WTC11 (cell line): ENCODE measurements at regions not wholly inside any gene's neighbourhood (a gene's known extent, or its start where the extent isn't known, plus 50 kb on each side); places are given as distances from the start of the nearest gene placed in this dataset.

ENCODE experiments used
- ATAC-seq: fragments of 200-7000 bp; cut with Tn5 transposase; 2 replicates; pipeline ENCODE4 v1.10.0; 2021; ENCODE audit warnings: mild to moderate bottlenecking, moderate library complexity
- CTCF ChIA-PET: fragments of 300-600 bp; sonication (Branson Sonifier 250); formaldehyde crosslinking; loops from one replicate; lab custom pipeline; 2021; ENCODE audit warnings: antibody characterized with exemption; lab: Charles Lee
- POLR2A ChIA-PET: fragments of 350-600 bp; sonication (Branson Sonifier 250); formaldehyde crosslinking; loops from one replicate; lab custom pipeline; 2021; ENCODE audit warnings: antibody characterized with exemption; lab: Charles Lee
- DNase-seq: peaks from one replicate; pipeline ENCODE4 v3.0.0; 2021; ENCODE audit warnings: low spot score
- H3K27ac Mint-ChIP-seq: 2 replicates; pipeline ENCODE4 v1.8.0; 2021; ENCODE audit warnings: mixed read lengths
- H3K27me3 Mint-ChIP-seq: 2 replicates; pipeline ENCODE4 v1.8.0; 2021; ENCODE audit warnings: low read depth, mild to moderate bottlenecking, moderate library complexity, mixed read lengths
- H3K36me3 Mint-ChIP-seq: 2 replicates; pipeline ENCODE4 v1.8.0; 2021; ENCODE audit warnings: mixed read lengths
- H3K4me1 Mint-ChIP-seq: 2 replicates; pipeline ENCODE4 v1.8.0; 2022; ENCODE audit warnings: mixed read lengths
- H3K4me3 Mint-ChIP-seq: 2 replicates; pipeline ENCODE4 v1.8.0; 2021; ENCODE audit warnings: mild to moderate bottlenecking, moderate library complexity, mixed read lengths
- H3K9me3 Mint-ChIP-seq: 2 replicates; pipeline ENCODE4 v1.8.0; 2021; ENCODE audit warnings: mixed read lengths
- FOXP1 ChIP-seq: sonication (generic); formaldehyde crosslinking; IDR thresholded peaks from 2 replicates; pipeline ENCODE4 v1.8.0; 2022; ENCODE audit warnings: missing genetic modification reagents, mild to moderate bottlenecking, moderate library complexity, borderline replicate concordance
- JUN ChIP-seq: sonication (generic); formaldehyde crosslinking; IDR thresholded peaks from 2 replicates; pipeline ENCODE4 v1.8.0; 2023; ENCODE audit warnings: mild to moderate bottlenecking, missing genetic modification reagents
- KAT7 ChIP-seq: sonication (generic); formaldehyde crosslinking; IDR thresholded peaks from 2 replicates; pipeline ENCODE4 v1.8.1; 2023; ENCODE audit warnings: missing genetic modification reagents, mild to moderate bottlenecking, borderline replicate concordance
- RELA ChIP-seq: sonication (generic); formaldehyde crosslinking; IDR thresholded peaks from 2 replicates; pipeline ENCODE4 v1.8.1; 2022; ENCODE audit warnings: missing genetic modification reagents, mild to moderate bottlenecking, borderline replicate concordance
- ZNF138 ChIP-seq: sonication (generic); formaldehyde crosslinking; conservative IDR thresholded peaks from 2 replicates; pipeline ENCODE4 v1.8.1; 2022; ENCODE audit warnings: mild to moderate bottlenecking, moderate library complexity, missing genetic modification reagents
- ZNF232 ChIP-seq: sonication (generic); formaldehyde crosslinking; IDR thresholded peaks from 2 replicates; pipeline ENCODE4 v1.8.0; 2022; ENCODE audit warnings: mild to moderate bottlenecking, missing genetic modification reagents
- ZNF671 ChIP-seq: fragments of 250-450 bp; sonication (Bioruptor Pico); IDR thresholded peaks from 2 replicates; pipeline ENCODE4 v1.8.0; 2021; ENCODE audit warnings: mild to moderate bottlenecking
- TF ChIP-seq, protein P1 (sequence below): sonication (generic); formaldehyde crosslinking; IDR thresholded peaks from 2 replicates; pipeline ENCODE4 v1.8.1; 2023; ENCODE audit warnings: mild to moderate bottlenecking, missing genetic modification reagents, borderline replicate concordance
- TF ChIP-seq, protein P2 (sequence below): sonication (generic); formaldehyde crosslinking; IDR thresholded peaks from 2 replicates; pipeline ENCODE4 v1.8.1; 2022; ENCODE audit warnings: mild to moderate bottlenecking, missing genetic modification reagents, moderate library complexity, borderline replicate concordance
- TF ChIP-seq, protein P3 (sequence below): fragments of 250-450 bp; sonication (Bioruptor Pico); conservative IDR thresholded peaks from 2 replicates; pipeline ENCODE4 v1.9.0; 2021; ENCODE audit warnings: mild to moderate bottlenecking
- TF ChIP-seq, protein P4 (sequence below): fragments of 250-450 bp; sonication (Bioruptor Pico); IDR thresholded peaks from 2 replicates; pipeline ENCODE4 v2.1.2; 2022; ENCODE audit warnings: mild to moderate bottlenecking, moderate library complexity

DNA sequence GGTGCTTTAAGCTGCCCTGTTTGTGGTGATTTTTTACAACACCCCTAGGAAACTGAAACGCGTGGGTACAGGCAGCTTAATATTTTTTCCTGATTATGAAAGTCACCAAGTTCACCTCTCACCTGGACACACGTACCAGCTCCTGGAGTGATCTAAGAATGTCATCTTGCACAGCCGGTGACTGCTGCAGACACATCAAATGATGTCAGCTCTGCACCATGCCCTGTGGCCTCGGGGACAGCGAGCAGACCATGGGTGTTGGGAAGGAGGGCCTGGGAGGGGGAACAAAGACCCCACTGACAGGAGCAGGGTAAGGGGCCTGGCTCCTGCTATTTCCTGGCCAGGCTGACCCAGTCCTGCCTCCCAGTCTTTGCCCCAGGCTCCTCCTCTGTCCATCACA, 272.7 kb downstream of the PARN start (continued):
- TF ChIP-seq KAT7 (CRISPR knock-in tag) (no peak), ZNF671 (CRISPR knock-in tag) (no peak), FOXP1 (no peak), JUN (CRISPR knock-in tag) (no peak), RELA (CRISPR knock-in tag) (no peak)
- TF ChIP-seq, protein P1, sequence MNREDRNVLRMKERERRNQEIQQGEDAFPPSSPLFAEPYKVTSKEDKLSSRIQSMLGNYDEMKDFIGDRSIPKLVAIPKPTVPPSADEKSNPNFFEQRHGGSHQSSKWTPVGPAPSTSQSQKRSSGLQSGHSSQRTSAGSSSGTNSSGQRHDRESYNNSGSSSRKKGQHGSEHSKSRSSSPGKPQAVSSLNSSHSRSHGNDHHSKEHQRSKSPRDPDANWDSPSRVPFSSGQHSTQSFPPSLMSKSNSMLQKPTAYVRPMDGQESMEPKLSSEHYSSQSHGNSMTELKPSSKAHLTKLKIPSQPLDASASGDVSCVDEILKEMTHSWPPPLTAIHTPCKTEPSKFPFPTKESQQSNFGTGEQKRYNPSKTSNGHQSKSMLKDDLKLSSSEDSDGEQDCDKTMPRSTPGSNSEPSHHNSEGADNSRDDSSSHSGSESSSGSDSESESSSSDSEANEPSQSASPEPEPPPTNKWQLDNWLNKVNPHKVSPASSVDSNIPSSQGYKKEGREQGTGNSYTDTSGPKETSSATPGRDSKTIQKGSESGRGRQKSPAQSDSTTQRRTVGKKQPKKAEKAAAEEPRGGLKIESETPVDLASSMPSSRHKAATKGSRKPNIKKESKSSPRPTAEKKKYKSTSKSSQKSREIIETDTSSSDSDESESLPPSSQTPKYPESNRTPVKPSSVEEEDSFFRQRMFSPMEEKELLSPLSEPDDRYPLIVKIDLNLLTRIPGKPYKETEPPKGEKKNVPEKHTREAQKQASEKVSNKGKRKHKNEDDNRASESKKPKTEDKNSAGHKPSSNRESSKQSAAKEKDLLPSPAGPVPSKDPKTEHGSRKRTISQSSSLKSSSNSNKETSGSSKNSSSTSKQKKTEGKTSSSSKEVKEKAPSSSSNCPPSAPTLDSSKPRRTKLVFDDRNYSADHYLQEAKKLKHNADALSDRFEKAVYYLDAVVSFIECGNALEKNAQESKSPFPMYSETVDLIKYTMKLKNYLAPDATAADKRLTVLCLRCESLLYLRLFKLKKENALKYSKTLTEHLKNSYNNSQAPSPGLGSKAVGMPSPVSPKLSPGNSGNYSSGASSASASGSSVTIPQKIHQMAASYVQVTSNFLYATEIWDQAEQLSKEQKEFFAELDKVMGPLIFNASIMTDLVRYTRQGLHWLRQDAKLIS (CRISPR knock-in tag): no peak
- TF ChIP-seq, protein P2, sequence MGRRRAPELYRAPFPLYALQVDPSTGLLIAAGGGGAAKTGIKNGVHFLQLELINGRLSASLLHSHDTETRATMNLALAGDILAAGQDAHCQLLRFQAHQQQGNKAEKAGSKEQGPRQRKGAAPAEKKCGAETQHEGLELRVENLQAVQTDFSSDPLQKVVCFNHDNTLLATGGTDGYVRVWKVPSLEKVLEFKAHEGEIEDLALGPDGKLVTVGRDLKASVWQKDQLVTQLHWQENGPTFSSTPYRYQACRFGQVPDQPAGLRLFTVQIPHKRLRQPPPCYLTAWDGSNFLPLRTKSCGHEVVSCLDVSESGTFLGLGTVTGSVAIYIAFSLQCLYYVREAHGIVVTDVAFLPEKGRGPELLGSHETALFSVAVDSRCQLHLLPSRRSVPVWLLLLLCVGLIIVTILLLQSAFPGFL: no peak
- TF ChIP-seq, all 79 proteins: peak for 0

DNA sequence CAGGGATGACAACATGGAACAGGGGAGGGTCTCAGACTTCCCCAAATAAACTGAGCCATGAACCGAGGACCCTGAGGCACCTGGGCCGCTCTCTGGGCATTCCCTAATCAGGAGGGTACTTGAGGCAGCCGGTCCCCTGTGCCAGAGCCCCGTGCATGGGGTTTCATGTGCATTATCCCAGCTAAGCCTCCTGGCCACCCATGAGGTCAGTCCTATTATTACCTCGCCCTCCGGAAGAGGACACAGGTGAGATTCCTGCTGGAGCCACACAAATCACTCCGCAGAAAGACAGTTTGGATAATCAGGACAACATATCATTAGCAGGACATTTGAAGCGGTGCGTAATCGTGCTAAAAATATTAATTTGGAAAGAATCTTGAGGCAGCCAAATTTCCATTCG, 274.0 kb downstream of the PARN start:
- H3K36me3 Mint-ChIP-seq: no peaks in the 10 kb centered on the region
- CTCF ChIA-PET: interaction anchor here (1.0 kb wide), 1 partner anchor 12 kb away, joined by 3 read pairs; no protein-coding TSS in a partner anchor

DNA sequence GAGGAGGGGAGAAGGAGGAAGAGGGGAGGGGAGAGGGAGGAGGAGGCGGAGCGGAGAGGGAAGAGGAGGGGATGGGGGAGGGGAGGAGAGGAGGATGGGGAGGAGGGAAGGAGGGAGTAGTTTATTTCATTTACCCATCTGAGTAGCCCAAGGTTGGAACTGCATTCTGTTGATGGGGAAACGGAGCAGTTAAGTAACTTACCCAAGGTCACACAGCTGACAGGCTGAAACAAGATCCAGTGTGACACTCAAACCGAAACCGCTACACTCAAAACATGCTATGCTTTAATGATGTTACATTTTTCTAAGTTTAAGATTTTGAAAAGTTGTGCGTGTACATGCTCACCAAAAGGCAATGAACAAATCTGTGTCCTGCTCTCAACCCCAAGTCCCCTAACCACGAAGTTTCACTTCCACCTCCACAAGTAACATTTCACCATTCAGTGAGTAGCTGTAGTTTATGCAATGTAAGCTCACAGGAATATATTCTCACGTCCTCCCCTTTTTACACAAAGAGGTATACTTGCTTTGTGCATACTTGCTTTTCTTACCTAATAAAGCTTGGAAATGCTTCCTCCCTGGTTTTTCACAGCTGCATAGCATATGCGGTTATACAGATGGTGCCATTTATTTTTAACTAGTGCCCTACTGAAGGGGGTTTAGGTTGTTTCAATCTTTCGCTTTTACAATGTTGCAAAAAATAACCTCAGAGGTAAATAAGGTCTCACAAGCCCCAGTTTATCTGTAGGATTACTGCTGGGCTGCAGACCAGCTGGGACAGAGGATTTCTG, 275.3 kb downstream of the PARN start:
- DNase-seq (no peak), ATAC-seq (no peak)
- POLR2A ChIA-PET: no interaction called here
- Mint-ChIP-seq H3K4me3 (no peak overlapping the region), H3K27me3 (no peaks in the 10 kb centered on the region), H3K36me3 (no peaks in the 10 kb centered on the region), H3K27ac (no peak overlapping the region), H3K4me1 (peaks cover 17% of the 10 kb centered on the region), H3K9me3 (no peaks in the 10 kb centered on the region)
- TF ChIP-seq, protein P3, sequence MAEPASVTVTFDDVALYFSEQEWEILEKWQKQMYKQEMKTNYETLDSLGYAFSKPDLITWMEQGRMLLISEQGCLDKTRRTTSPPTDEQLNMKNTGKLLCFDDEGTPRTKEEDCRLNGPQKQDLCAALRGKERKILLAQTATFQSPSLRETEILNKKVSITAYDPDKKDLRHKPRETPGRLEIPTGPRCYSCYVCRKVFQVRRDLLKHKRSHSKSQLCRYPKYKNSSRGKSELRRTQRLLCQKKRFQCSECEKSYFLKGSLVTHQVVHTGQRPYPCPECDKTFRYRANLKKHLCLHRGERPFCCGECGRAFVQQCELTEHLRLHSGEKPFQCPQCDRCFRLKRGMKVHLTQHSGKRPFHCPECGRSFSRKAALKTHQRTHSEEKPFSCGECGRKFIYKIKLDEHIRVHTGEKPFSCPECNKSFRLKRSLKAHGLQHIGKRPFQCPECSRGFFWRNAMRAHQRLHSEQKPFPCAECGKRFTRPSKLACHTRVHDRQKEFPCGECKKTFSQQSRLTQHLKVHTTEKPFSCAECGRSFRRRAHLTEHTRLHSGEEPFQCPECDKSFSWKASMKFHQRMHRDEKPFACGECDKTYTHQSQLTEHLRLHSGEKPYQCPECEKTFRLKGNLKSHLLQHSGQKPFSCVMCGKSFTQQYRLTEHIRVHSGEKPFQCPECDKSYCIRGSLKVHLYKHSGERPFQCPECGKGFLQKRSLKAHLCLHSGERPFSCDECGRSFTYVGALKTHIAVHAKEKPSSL (CRISPR knock-in tag): no peak
- TF ChIP-seq ZNF232 (CRISPR knock-in tag) (no peak), ZNF138 (no peak)
- CTCF ChIA-PET: no interaction called here

More for the DNA sequence above, 274.0 kb downstream of the PARN start:
- ATAC-seq: no peak
- Mint-ChIP-seq H3K4me3 (no peak overlapping the region), H3K9me3 (no peaks in the 10 kb centered on the region), H3K27me3 (no peaks in the 10 kb centered on the region), H3K27ac (no peak overlapping the region)
- no peak for DNase-seq
- TF ChIP-seq, protein P4, sequence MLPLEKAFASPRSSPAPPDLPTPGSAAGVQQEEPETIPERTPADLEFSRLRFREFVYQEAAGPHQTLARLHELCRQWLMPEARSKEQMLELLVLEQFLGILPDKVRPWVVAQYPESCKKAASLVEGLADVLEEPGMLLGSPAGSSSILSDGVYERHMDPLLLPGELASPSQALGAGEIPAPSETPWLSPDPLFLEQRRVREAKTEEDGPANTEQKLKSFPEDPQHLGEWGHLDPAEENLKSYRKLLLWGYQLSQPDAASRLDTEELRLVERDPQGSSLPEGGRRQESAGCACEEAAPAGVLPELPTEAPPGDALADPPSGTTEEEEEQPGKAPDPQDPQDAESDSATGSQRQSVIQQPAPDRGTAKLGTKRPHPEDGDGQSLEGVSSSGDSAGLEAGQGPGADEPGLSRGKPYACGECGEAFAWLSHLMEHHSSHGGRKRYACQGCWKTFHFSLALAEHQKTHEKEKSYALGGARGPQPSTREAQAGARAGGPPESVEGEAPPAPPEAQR (CRISPR knock-in tag): no peak
- TF ChIP-seq, all 79 proteins: peak for 0
- H3K4me1 Mint-ChIP-seq: peaks cover 17% of the 10 kb centered on the region
- POLR2A ChIA-PET: no interaction called here
